WTC11 (cell line): ENCODE measurements at regions not wholly inside any gene's neighbourhood (a gene's known extent, or its start where the extent isn't known, plus 50 kb on each side); places are given as distances from the start of the nearest gene placed in this dataset.
"Not testable (repeated sequence)": the region's sequence is repeated elsewhere in the genome, so short reads cannot be mapped to it uniquely, and the experiment has no call there.

Experiments
- ATAC-seq: fragments of 200-7000 bp; cut with Tn5 transposase; 2 replicates; pipeline ENCODE4 v1.10.0; 2021; ENCODE audit warnings: mild to moderate bottlenecking, moderate library complexity
- CTCF ChIA-PET: fragments of 300-600 bp; sonication (Branson Sonifier 250); formaldehyde crosslinking; loops from one replicate; lab custom pipeline; 2021; ENCODE audit warnings: antibody characterized with exemption; lab: Charles Lee
- POLR2A ChIA-PET: fragments of 350-600 bp; sonication (Branson Sonifier 250); formaldehyde crosslinking; loops from one replicate; lab custom pipeline; 2021; ENCODE audit warnings: antibody characterized with exemption; lab: Charles Lee
- DNase-seq: peaks from one replicate; pipeline ENCODE4 v3.0.0; 2021; ENCODE audit warnings: low spot score
- H3K27ac Mint-ChIP-seq: 2 replicates; pipeline ENCODE4 v1.8.0; 2021; ENCODE audit warnings: mixed read lengths
- H3K27me3 Mint-ChIP-seq: 2 replicates; pipeline ENCODE4 v1.8.0; 2021; ENCODE audit warnings: low read depth, mild to moderate bottlenecking, moderate library complexity, mixed read lengths
- H3K36me3 Mint-ChIP-seq: 2 replicates; pipeline ENCODE4 v1.8.0; 2021; ENCODE audit warnings: mixed read lengths
- H3K4me1 Mint-ChIP-seq: 2 replicates; pipeline ENCODE4 v1.8.0; 2022; ENCODE audit warnings: mixed read lengths
- H3K4me3 Mint-ChIP-seq: 2 replicates; pipeline ENCODE4 v1.8.0; 2021; ENCODE audit warnings: mild to moderate bottlenecking, moderate library complexity, mixed read lengths
- H3K9me3 Mint-ChIP-seq: 2 replicates; pipeline ENCODE4 v1.8.0; 2021; ENCODE audit warnings: mixed read lengths
- ATF1 ChIP-seq: sonication (generic); formaldehyde crosslinking; IDR thresholded peaks from 2 replicates; pipeline ENCODE4 v1.8.1; 2023; ENCODE audit warnings: mild to moderate bottlenecking, moderate library complexity, missing genetic modification reagents
- E2F4 ChIP-seq: sonication (generic); formaldehyde crosslinking; IDR thresholded peaks from 2 replicates; pipeline ENCODE4 v1.8.1; 2022; ENCODE audit warnings: low read depth, mild to moderate bottlenecking, moderate library complexity, missing genetic modification reagents, borderline replicate concordance
- ELF4 ChIP-seq: sonication (generic); formaldehyde crosslinking; IDR thresholded peaks from 2 replicates; pipeline ENCODE4 v1.8.1; 2022; ENCODE audit warnings: low read depth, mild to moderate bottlenecking, moderate library complexity, missing genetic modification reagents
- NFATC4 ChIP-seq: fragments of 250-450 bp; sonication (Bioruptor Pico); IDR thresholded peaks from 2 replicates; pipeline ENCODE4 v1.9.0; 2021; ENCODE audit warnings: mild to moderate bottlenecking
- RORB ChIP-seq: fragments of 250-450 bp; sonication (Bioruptor Pico); IDR thresholded peaks from 2 replicates; pipeline ENCODE4 v1.9.0; 2021; ENCODE audit warnings: mild to moderate bottlenecking
- SMAD3 ChIP-seq: sonication (generic); formaldehyde crosslinking; IDR thresholded peaks from 2 replicates; pipeline ENCODE4 v1.8.0; 2022; ENCODE audit warnings: missing genetic modification reagents, mild to moderate bottlenecking, borderline replicate concordance
- ZNF219 ChIP-seq: sonication (generic); formaldehyde crosslinking; IDR thresholded peaks from 2 replicates; pipeline ENCODE4 v1.8.0; 2023; ENCODE audit warnings: missing genetic modification reagents, mild to moderate bottlenecking, borderline replicate concordance
- ZNF263 ChIP-seq: sonication (generic); formaldehyde crosslinking; IDR thresholded peaks from 2 replicates; pipeline ENCODE4 v1.8.1; 2022; ENCODE audit warnings: low read depth, mild to moderate bottlenecking, moderate library complexity, missing genetic modification reagents
- ZNF423 ChIP-seq: fragments of 250-450 bp; sonication (Bioruptor Pico); IDR thresholded peaks from 2 replicates; pipeline ENCODE4 v2.1.2; 2022; ENCODE audit warnings: mild to moderate bottlenecking, moderate library complexity
- ZNF425 ChIP-seq: fragments of 250-450 bp; sonication (Bioruptor Pico); conservative IDR thresholded peaks from 2 replicates; pipeline ENCODE4 v1.9.0; 2021; ENCODE audit warnings: mild to moderate bottlenecking
- ZSCAN18 ChIP-seq: fragments of 250-450 bp; sonication (Bioruptor Pico); IDR thresholded peaks from 2 replicates; pipeline ENCODE4 v2.1.2; 2022; ENCODE audit warnings: mild to moderate bottlenecking, moderate library complexity
- TF ChIP-seq, protein P1 (sequence below): sonication (generic); formaldehyde crosslinking; IDR thresholded peaks from 2 replicates; pipeline ENCODE4 v1.8.1; 2023; ENCODE audit warnings: mild to moderate bottlenecking, missing genetic modification reagents, borderline replicate concordance
- TF ChIP-seq, protein P2 (sequence below): sonication (generic); formaldehyde crosslinking; IDR thresholded peaks from 2 replicates; pipeline ENCODE4 v1.8.0; 2022; ENCODE audit warnings: mild to moderate bottlenecking, missing genetic modification reagents
- TF ChIP-seq, protein P3 (sequence below): fragments of 250-450 bp; sonication (Bioruptor Pico); IDR thresholded peaks from 2 replicates; pipeline ENCODE4 v1.9.0; 2021; ENCODE audit warnings: mild to moderate bottlenecking
- TF ChIP-seq, protein P4 (sequence below): sonication (generic); formaldehyde crosslinking; conservative IDR thresholded peaks from 2 replicates; pipeline ENCODE4 v1.8.1; 2023; ENCODE audit warnings: mild to moderate bottlenecking, low read depth, missing genetic modification reagents, moderate library complexity

GRCh38 chr14:86124328-86124727, 594.4 kb downstream of the FLRT2 start (continued):
- TF ChIP-seq E2F4 (CRISPR knock-in tag): no peak
- TF ChIP-seq, protein P1, sequence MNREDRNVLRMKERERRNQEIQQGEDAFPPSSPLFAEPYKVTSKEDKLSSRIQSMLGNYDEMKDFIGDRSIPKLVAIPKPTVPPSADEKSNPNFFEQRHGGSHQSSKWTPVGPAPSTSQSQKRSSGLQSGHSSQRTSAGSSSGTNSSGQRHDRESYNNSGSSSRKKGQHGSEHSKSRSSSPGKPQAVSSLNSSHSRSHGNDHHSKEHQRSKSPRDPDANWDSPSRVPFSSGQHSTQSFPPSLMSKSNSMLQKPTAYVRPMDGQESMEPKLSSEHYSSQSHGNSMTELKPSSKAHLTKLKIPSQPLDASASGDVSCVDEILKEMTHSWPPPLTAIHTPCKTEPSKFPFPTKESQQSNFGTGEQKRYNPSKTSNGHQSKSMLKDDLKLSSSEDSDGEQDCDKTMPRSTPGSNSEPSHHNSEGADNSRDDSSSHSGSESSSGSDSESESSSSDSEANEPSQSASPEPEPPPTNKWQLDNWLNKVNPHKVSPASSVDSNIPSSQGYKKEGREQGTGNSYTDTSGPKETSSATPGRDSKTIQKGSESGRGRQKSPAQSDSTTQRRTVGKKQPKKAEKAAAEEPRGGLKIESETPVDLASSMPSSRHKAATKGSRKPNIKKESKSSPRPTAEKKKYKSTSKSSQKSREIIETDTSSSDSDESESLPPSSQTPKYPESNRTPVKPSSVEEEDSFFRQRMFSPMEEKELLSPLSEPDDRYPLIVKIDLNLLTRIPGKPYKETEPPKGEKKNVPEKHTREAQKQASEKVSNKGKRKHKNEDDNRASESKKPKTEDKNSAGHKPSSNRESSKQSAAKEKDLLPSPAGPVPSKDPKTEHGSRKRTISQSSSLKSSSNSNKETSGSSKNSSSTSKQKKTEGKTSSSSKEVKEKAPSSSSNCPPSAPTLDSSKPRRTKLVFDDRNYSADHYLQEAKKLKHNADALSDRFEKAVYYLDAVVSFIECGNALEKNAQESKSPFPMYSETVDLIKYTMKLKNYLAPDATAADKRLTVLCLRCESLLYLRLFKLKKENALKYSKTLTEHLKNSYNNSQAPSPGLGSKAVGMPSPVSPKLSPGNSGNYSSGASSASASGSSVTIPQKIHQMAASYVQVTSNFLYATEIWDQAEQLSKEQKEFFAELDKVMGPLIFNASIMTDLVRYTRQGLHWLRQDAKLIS: no peak
- no peak for TF ChIP-seq RORB (CRISPR knock-in tag)

DNA sequence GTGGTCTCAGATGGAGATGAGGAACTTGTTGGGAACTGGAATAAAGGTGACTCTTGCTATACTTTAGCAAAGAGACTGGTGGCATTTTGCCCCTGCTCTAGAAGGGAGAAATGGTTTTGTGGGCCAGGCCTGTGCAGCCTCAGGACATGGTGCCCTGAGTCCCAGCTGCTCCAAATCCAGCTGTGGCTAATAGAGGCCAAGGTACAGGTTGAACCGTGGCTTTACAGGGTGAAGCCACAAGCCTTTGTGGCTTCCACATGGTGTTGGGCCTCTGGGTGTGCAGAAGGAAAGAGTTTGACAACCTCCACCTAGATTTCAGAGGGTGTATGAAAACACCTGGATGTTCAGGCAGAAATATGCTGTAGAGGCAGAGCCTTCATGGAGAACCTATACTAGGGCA, 586.0 kb downstream of the FLRT2 start:
- Mint-ChIP-seq H3K4me3 (no peak overlapping the region), H3K36me3 (no peaks in the 10 kb centered on the region), H3K27me3 (no peaks in the 10 kb centered on the region), H3K27ac (no peak overlapping the region), H3K4me1 (peaks cover 7% of the 10 kb centered on the region; the same call in 1 of the 2 replicates), H3K9me3 (no peaks in the 10 kb centered on the region)
- ATAC-seq (no peak), DNase-seq (no peak)
- ChIA-PET CTCF (no interaction called here), POLR2A (no interaction called here)
- TF ChIP-seq ZNF423 (no peak), ZNF425 (no peak), SMAD3 (no peak), ZSCAN18 (CRISPR knock-in tag) (no peak), ATF1 (CRISPR knock-in tag) (no peak), NFATC4 (CRISPR knock-in tag) (no peak), ZNF219 (CRISPR knock-in tag) (no peak), ELF4 (CRISPR knock-in tag) (no peak), ZNF263 (CRISPR knock-in tag) (no peak)
- TF ChIP-seq, protein P1: no peak
- TF ChIP-seq, protein P2, sequence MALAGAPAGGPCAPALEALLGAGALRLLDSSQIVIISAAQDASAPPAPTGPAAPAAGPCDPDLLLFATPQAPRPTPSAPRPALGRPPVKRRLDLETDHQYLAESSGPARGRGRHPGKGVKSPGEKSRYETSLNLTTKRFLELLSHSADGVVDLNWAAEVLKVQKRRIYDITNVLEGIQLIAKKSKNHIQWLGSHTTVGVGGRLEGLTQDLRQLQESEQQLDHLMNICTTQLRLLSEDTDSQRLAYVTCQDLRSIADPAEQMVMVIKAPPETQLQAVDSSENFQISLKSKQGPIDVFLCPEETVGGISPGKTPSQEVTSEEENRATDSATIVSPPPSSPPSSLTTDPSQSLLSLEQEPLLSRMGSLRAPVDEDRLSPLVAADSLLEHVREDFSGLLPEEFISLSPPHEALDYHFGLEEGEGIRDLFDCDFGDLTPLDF (CRISPR knock-in tag): no peak
- TF ChIP-seq, protein P3, sequence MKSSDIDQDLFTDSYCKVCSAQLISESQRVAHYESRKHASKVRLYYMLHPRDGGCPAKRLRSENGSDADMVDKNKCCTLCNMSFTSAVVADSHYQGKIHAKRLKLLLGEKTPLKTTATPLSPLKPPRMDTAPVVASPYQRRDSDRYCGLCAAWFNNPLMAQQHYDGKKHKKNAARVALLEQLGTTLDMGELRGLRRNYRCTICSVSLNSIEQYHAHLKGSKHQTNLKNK (CRISPR knock-in tag): no peak
- TF ChIP-seq, protein P4, sequence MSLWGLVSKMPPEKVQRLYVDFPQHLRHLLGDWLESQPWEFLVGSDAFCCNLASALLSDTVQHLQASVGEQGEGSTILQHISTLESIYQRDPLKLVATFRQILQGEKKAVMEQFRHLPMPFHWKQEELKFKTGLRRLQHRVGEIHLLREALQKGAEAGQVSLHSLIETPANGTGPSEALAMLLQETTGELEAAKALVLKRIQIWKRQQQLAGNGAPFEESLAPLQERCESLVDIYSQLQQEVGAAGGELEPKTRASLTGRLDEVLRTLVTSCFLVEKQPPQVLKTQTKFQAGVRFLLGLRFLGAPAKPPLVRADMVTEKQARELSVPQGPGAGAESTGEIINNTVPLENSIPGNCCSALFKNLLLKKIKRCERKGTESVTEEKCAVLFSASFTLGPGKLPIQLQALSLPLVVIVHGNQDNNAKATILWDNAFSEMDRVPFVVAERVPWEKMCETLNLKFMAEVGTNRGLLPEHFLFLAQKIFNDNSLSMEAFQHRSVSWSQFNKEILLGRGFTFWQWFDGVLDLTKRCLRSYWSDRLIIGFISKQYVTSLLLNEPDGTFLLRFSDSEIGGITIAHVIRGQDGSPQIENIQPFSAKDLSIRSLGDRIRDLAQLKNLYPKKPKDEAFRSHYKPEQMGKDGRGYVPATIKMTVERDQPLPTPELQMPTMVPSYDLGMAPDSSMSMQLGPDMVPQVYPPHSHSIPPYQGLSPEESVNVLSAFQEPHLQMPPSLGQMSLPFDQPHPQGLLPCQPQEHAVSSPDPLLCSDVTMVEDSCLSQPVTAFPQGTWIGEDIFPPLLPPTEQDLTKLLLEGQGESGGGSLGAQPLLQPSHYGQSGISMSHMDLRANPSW: no peak

GRCh38 chr14:86110871-86111270, 580.9 kb downstream of the FLRT2 start:
- H3K4me1 Mint-ChIP-seq, H3K27ac Mint-ChIP-seq, H3K4me3 Mint-ChIP-seq, H3K36me3 Mint-ChIP-seq, POLR2A ChIA-PET, ATAC-seq, H3K27me3 Mint-ChIP-seq, DNase-seq: not testable (repeated sequence)
- peaks cover 11% of the 10 kb centered on the region for H3K9me3 Mint-ChIP-seq
- CTCF ChIA-PET: interaction anchor here (1.6 kb wide), 1 partner anchor 55 kb away, joined by 3 read pairs; no protein-coding TSS in a partner anchor
